ENCODE measurements at regions not wholly inside any gene's neighbourhood (a gene's known extent, or its start where the extent isn't known, plus 50 kb on each side); places are given as distances from the start of the nearest gene placed in this dataset.

DNA sequence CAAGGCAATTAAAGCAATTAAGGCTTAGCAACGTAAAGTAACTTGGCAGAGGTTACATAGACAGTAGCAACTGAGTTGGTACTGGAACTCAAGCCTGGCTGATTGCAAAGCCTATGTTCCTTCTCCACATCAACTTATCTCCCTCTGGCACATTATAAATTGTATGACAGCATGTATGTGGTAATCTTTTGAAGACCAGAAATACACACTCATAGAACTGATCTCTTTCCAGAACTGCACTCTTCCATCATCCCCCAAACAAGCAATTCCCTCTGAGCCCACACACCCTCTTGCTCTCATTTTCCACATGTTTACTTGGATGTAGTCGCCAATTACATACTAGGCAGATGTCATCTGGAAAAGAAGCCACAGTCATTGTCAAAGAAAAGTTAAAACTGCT lies 502.2 kb downstream of the PLPP3 start:
- Histone ChIP-seq H2BK15ac (ENCODE audit: low read length) (no peak overlapping the region), H3K56ac (replicated peaks; ENCODE audit: insufficient read length, low read depth, low read length) (no peak overlapping the region), H3K9me3 (ENCODE audit: insufficient read depth in 2 of 2, low read depth in 1 of 2, low read length in 1 of 2) (no peaks in the 10 kb centered on the region; a peak in 1 of 4 replicates), H3K79me1 (ENCODE audit: low read depth, low read length) (no peaks in the 10 kb centered on the region), H4K20me1 (replicated peaks in 1 of 2; ENCODE audit: control insufficient read depth in 1 of 2, insufficient read depth in 2 of 2, low read length in 2 of 2) (no peaks in the 10 kb centered on the region), H3K18ac (ENCODE audit: extremely low read depth, low read length) (no peak overlapping the region), H2BK5ac (ENCODE audit: low read depth, low read length) (no peak overlapping the region), H2AK5ac (ENCODE audit: low read depth, low read length) (no peak overlapping the region), H3K14ac (ENCODE audit: insufficient read length) (no peak overlapping the region), H3K79me2 (ENCODE audit: control insufficient read depth in 1 of 2, insufficient read depth in 2 of 2, low read length in 2 of 2) (no peaks in the 10 kb centered on the region), H3K23ac (ENCODE audit: insufficient read length) (no peak overlapping the region), H4K91ac (replicated peaks; ENCODE audit: insufficient read length, low read length) (no peak overlapping the region), H3K4me3 (ENCODE audit: extremely low read depth in 1 of 4, insufficient read depth in 2 of 4, low read depth in 3 of 4, low read length in 4 of 4) (no peak overlapping the region), H3K36me3 (ENCODE audit: control insufficient read depth in 2 of 4, insufficient read depth in 4 of 4, low read length in 3 of 4) (no peaks in the 10 kb centered on the region), H3K4me2 (ENCODE audit: insufficient read depth in 1 of 2, low read depth in 2 of 2, low read length in 2 of 2) (no peak overlapping the region), H3K4me1 (replicated peaks in 1 of 4; ENCODE audit: control insufficient read depth in 3 of 4, insufficient read depth in 4 of 4, low read length in 3 of 4) (no peaks in the 10 kb centered on the region), H3K4ac (replicated peaks; ENCODE audit: insufficient read length, low read depth, low read length) (no peak overlapping the region), H3K27ac (ENCODE audit: low read depth, low read length) (no peak overlapping the region), H2BK12ac (ENCODE audit: low read depth, low read length) (no peak overlapping the region), H3K9ac (replicated peaks in 1 of 4; ENCODE audit: extremely low read depth in 1 of 4, low read depth in 3 of 4, low read length in 3 of 4) (no peak overlapping the region), H2BK120ac (replicated peaks; ENCODE audit: low read depth, low read length) (no peak overlapping the region), H4K5ac (ENCODE audit: insufficient read length, low read depth, low read length) (no peak overlapping the region), H3K23me2 (ENCODE audit: low read depth, low read length) (no peaks in the 10 kb centered on the region), H4K8ac (ENCODE audit: extremely low read depth, insufficient read depth, low read length) (no peak overlapping the region), H2BK20ac (ENCODE audit: low read length) (no peak overlapping the region), H3K27me3 (replicated peaks in 1 of 4; ENCODE audit: control insufficient read depth in 3 of 4, extremely low read depth in 1 of 4, insufficient read depth in 3 of 4, low read length in 3 of 4) (no peaks in the 10 kb centered on the region), H2AFZ (ENCODE audit: low read length) (no peak overlapping the region)
- TF ChIP-seq CBX5 (IDR thresholded peaks at IDR 0.05; ENCODE audit: low read depth, low read length) (no peak), CEBPB (IDR thresholded peaks at IDR 0.05; ENCODE audit: low read depth, low read length) (no peak), KDM1A (IDR thresholded peaks at IDR 0.05; ENCODE audit: borderline replicate concordance, low read length) (no peak), RNF2 (IDR thresholded peaks at IDR 0.05; ENCODE audit: borderline replicate concordance, low read depth, low read length, missing control alignments, poor library complexity, severe bottlenecking) (no peak)
- ChIA-PET CTCF (ENCODE audit: partially characterized antibody) (interaction anchor here (0.6 kb wide), 1 partner anchor 513 kb away, joined by 3 read pairs; no protein-coding TSS in a partner anchor), POLR2A (ENCODE audit: partially characterized antibody) (no interaction called here)
- FAIRE-seq (no peak), DNase-seq (ENCODE audit: low read depth in 1 of 2, low spot score in 2 of 2) (no peak)
- WGBS, 2 experiments (ENCODE audit: extremely low coverage in 1 of 2, insufficient coverage in 1 of 2, insufficient read length in 1 of 2, insufficient replicate concordance in 2 of 2, low coverage in 1 of 2, low lambda C conversion rate in 2 of 2, missing lambda C conversion rate in 1 of 2) = 86% methylated on average over 2 of the region's 2 CpGs; no CpG with 5 or more reads in 1 of the 2 experiments
